ENCODE measurements at regions not wholly inside any gene's neighbourhood (a gene's known extent, or its start where the extent isn't known, plus 50 kb on each side); places are given as distances from the start of the nearest gene placed in this dataset.

GRCh38 chr7:114830952-114831351, 90.9 kb upstream of the MDFIC start:
- Histone ChIP-seq H3K4me1 (ENCODE audit: control extremely low read depth in 1 of 4, control insufficient read depth in 4 of 4, insufficient read depth in 4 of 4, low read length in 3 of 4) (no peaks in the 10 kb centered on the region), H3K4me3 (ENCODE audit: control insufficient read depth in 1 of 7, extremely low read depth in 1 of 7, insufficient read depth in 4 of 7, low read depth in 2 of 7, low read length in 6 of 7) (no peak overlapping the region), H3K27ac (ENCODE audit: insufficient read depth in 1 of 2, low read depth in 1 of 2, low read length in 2 of 2, poor library complexity in 1 of 2, severe bottlenecking in 2 of 2) (no peak overlapping the region), H3K9me3 (ENCODE audit: control extremely low read depth in 1 of 5, control insufficient read depth in 4 of 5, insufficient read depth in 2 of 5, low read depth in 1 of 5, low read length in 4 of 5) (peaks cover 0 to 5% (median 0%) of the 10 kb centered on the region in 5 experiments), H3K36me3 (ENCODE audit: control insufficient read depth in 4 of 4, insufficient read depth in 4 of 4, low read length in 3 of 4) (no peaks in the 10 kb centered on the region), H3K27me3 (replicated peaks in 2 of 5; ENCODE audit: control insufficient read depth in 4 of 5, insufficient read depth in 5 of 5, low read length in 4 of 5) (no peaks in the 10 kb centered on the region)
- no peak for DNase-seq
- WGBS (ENCODE audit: insufficient coverage): 100% methylated on average over 1 of the region's 4 CpGs
- ChIA-PET POLR2A (no interaction called here), CTCF (no interaction called here)

DNA sequence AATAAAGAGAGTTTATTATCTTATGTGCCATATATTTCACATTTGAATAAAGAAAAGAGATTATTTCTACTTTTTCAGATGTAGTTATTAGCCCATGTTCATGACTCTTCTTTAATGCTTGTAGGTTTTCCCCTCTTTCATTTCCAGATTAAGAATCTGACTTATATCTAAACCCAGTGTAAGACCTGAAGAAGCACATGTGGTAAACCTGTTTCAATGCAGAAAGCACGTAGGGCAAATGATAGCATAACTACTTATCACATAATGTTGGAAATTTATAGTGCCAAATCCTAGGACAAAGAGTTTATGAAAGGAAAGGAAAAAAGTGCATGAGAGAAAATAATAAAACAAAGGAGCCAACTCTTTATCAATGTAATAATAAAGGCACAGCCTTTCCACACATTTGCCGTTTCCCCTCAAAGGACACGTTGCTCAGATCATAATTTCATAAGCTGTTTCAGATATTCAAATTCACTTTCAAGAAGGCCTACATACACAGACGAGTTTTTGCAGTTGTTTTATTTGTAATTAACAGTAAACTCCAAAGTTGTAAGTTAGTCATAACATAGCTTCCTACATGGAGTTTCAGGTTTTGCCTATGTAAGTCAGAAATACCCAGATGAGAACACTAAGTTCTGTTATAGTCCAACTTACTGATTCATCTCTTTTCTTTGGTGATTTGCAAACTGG, 88.8 kb upstream of the MDFIC start:
- H3K27ac ChIP-seq (ENCODE audit: insufficient read depth in 1 of 2, low read depth in 1 of 2, low read length in 2 of 2, poor library complexity in 1 of 2, severe bottlenecking in 2 of 2): no peak overlapping the region
- ChIA-PET POLR2A (interaction anchor here (0.7 kb wide), 1 partner anchor 350 kb away, joined by 3 read pairs; no protein-coding TSS in a partner anchor), CTCF (no interaction called here)
- H3K9me3 ChIP-seq (ENCODE audit: control extremely low read depth in 1 of 5, control insufficient read depth in 4 of 5, insufficient read depth in 2 of 5, low read depth in 1 of 5, low read length in 4 of 5): peaks cover 0 to 2% (median 0%) of the 10 kb centered on the region in 5 experiments
- WGBS (ENCODE audit: insufficient coverage): no CpG with 5 or more reads among the region's 4 CpGs
- no peak for DNase-seq
- H3K36me3 ChIP-seq (ENCODE audit: control insufficient read depth in 4 of 4, insufficient read depth in 4 of 4, low read length in 3 of 4): no peaks in the 10 kb centered on the region
- no peaks in the 10 kb centered on the region for H3K4me1 ChIP-seq (ENCODE audit: control extremely low read depth in 1 of 4, control insufficient read depth in 4 of 4, insufficient read depth in 4 of 4, low read length in 3 of 4)
- H3K4me3 ChIP-seq (ENCODE audit: control insufficient read depth in 1 of 7, extremely low read depth in 1 of 7, insufficient read depth in 4 of 7, low read depth in 2 of 7, low read length in 6 of 7): no peak overlapping the region
- no peaks in the 10 kb centered on the region for H3K27me3 ChIP-seq (replicated peaks in 2 of 5; ENCODE audit: control insufficient read depth in 4 of 5, insufficient read depth in 5 of 5, low read length in 4 of 5)

GRCh38 chr7:114835303-114835702, 86.6 kb upstream of the MDFIC start:
- no CpG with 5 or more reads among the region's 1 CpG for WGBS (ENCODE audit: insufficient coverage)
- Histone ChIP-seq H3K36me3 (ENCODE audit: control insufficient read depth in 4 of 4, insufficient read depth in 4 of 4, low read length in 3 of 4) (no peaks in the 10 kb centered on the region), H3K9me3 (ENCODE audit: control extremely low read depth in 1 of 5, control insufficient read depth in 4 of 5, insufficient read depth in 2 of 5, low read depth in 1 of 5, low read length in 4 of 5) (no peaks in the 10 kb centered on the region), H3K27me3 (replicated peaks in 2 of 5; ENCODE audit: control insufficient read depth in 4 of 5, insufficient read depth in 5 of 5, low read length in 4 of 5) (no peaks in the 10 kb centered on the region), H3K27ac (ENCODE audit: insufficient read depth in 1 of 2, low read depth in 1 of 2, low read length in 2 of 2, poor library complexity in 1 of 2, severe bottlenecking in 2 of 2) (no peak overlapping the region), H3K4me3 (ENCODE audit: control insufficient read depth in 1 of 7, extremely low read depth in 1 of 7, insufficient read depth in 4 of 7, low read depth in 2 of 7, low read length in 6 of 7) (no peak overlapping the region), H3K4me1 (ENCODE audit: control extremely low read depth in 1 of 4, control insufficient read depth in 4 of 4, insufficient read depth in 4 of 4, low read length in 3 of 4) (no peaks in the 10 kb centered on the region)
- no peak for DNase-seq
- CTCF ChIA-PET: no interaction called here
- POLR2A ChIA-PET: no interaction called here

GRCh38 chr7:114835861-114836260, 86.0 kb upstream of the MDFIC start:
- Histone ChIP-seq H3K9me3 (ENCODE audit: control extremely low read depth in 1 of 5, control insufficient read depth in 4 of 5, insufficient read depth in 2 of 5, low read depth in 1 of 5, low read length in 4 of 5) (no peaks in the 10 kb centered on the region), H3K36me3 (ENCODE audit: control insufficient read depth in 4 of 4, insufficient read depth in 4 of 4, low read length in 3 of 4) (no peaks in the 10 kb centered on the region), H3K4me3 (ENCODE audit: control insufficient read depth in 1 of 7, extremely low read depth in 1 of 7, insufficient read depth in 4 of 7, low read depth in 2 of 7, low read length in 6 of 7) (no peak overlapping the region), H3K27ac (ENCODE audit: insufficient read depth in 1 of 2, low read depth in 1 of 2, low read length in 2 of 2, poor library complexity in 1 of 2, severe bottlenecking in 2 of 2) (no peak overlapping the region), H3K4me1 (ENCODE audit: control extremely low read depth in 1 of 4, control insufficient read depth in 4 of 4, insufficient read depth in 4 of 4, low read length in 3 of 4) (no peaks in the 10 kb centered on the region), H3K27me3 (replicated peaks in 2 of 5; ENCODE audit: control insufficient read depth in 4 of 5, insufficient read depth in 5 of 5, low read length in 4 of 5) (no peaks in the 10 kb centered on the region)
- ChIA-PET CTCF (no interaction called here), POLR2A (no interaction called here)
- no CpG with 5 or more reads among the region's 1 CpG for WGBS (ENCODE audit: insufficient coverage)
- no peak for DNase-seq

- Histone ChIP-seq H3K9me3 (ENCODE audit: control extremely low read depth in 1 of 5, control insufficient read depth in 4 of 5, insufficient read depth in 2 of 5, low read depth in 1 of 5, low read length in 4 of 5) (no peaks in the 10 kb centered on the region), H3K4me1 (ENCODE audit: control extremely low read depth in 1 of 4, control insufficient read depth in 4 of 4, insufficient read depth in 4 of 4, low read length in 3 of 4) (no peaks in the 10 kb centered on the region), H3K27ac (ENCODE audit: insufficient read depth in 1 of 2, low read depth in 1 of 2, low read length in 2 of 2, poor library complexity in 1 of 2, severe bottlenecking in 2 of 2) (no peak overlapping the region), H3K4me3 (ENCODE audit: control insufficient read depth in 1 of 7, extremely low read depth in 1 of 7, insufficient read depth in 4 of 7, low read depth in 2 of 7, low read length in 6 of 7) (no peak overlapping the region), H3K27me3 (replicated peaks in 2 of 5; ENCODE audit: control insufficient read depth in 4 of 5, insufficient read depth in 5 of 5, low read length in 4 of 5) (no peaks in the 10 kb centered on the region), H3K36me3 (ENCODE audit: control insufficient read depth in 4 of 4, insufficient read depth in 4 of 4, low read length in 3 of 4) (no peaks in the 10 kb centered on the region)
- no peak for DNase-seq
- POLR2A ChIA-PET: no interaction called here
- 95% methylated on average over 4 of the region's 5 CpGs for WGBS (ENCODE audit: insufficient coverage)
- CTCF ChIA-PET: no interaction called here
These were observed 79.3 kb upstream of the MDFIC start for GRCh38 chr7:114842551-114843065.

DNA sequence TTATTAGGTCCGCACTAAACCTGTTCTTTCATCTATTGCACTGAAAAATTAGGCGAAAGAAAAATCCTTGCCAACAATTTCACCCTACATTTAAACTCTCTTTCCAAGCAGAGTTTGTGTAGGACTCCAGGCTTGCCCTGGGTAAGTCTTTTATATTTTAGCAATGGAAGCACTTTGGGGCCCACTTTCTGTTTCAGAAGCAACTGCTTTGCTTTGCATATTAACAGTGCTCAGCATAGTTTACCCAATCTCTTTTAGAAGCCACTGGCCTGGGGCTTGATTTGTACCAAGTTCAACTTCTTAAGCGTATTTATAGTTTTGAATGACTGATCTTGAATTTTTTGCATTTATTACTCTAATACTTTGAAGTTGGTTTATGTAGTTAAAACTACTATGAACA, 78.8 kb upstream of the MDFIC start:
- H3K4me1 ChIP-seq (ENCODE audit: control extremely low read depth in 1 of 4, control insufficient read depth in 4 of 4, insufficient read depth in 4 of 4, low read length in 3 of 4): no peaks in the 10 kb centered on the region
- DNase-seq: no peak
- H3K27ac ChIP-seq (ENCODE audit: insufficient read depth in 1 of 2, low read depth in 1 of 2, low read length in 2 of 2, poor library complexity in 1 of 2, severe bottlenecking in 2 of 2): no peak overlapping the region
- CTCF ChIA-PET: no interaction called here
- POLR2A ChIA-PET: no interaction called here
- no peaks in the 10 kb centered on the region for H3K9me3 ChIP-seq (ENCODE audit: control extremely low read depth in 1 of 5, control insufficient read depth in 4 of 5, insufficient read depth in 2 of 5, low read depth in 1 of 5, low read length in 4 of 5)
- no peaks in the 10 kb centered on the region for H3K36me3 ChIP-seq (ENCODE audit: control insufficient read depth in 4 of 4, insufficient read depth in 4 of 4, low read length in 3 of 4)
- H3K4me3 ChIP-seq (ENCODE audit: control insufficient read depth in 1 of 7, extremely low read depth in 1 of 7, insufficient read depth in 4 of 7, low read depth in 2 of 7, low read length in 6 of 7): no peak overlapping the region
- H3K27me3 ChIP-seq (replicated peaks in 2 of 5; ENCODE audit: control insufficient read depth in 4 of 5, insufficient read depth in 5 of 5, low read length in 4 of 5): no peaks in the 10 kb centered on the region
- 100% methylated on average over 2 of the region's 3 CpGs for WGBS (ENCODE audit: insufficient coverage)

DNA sequence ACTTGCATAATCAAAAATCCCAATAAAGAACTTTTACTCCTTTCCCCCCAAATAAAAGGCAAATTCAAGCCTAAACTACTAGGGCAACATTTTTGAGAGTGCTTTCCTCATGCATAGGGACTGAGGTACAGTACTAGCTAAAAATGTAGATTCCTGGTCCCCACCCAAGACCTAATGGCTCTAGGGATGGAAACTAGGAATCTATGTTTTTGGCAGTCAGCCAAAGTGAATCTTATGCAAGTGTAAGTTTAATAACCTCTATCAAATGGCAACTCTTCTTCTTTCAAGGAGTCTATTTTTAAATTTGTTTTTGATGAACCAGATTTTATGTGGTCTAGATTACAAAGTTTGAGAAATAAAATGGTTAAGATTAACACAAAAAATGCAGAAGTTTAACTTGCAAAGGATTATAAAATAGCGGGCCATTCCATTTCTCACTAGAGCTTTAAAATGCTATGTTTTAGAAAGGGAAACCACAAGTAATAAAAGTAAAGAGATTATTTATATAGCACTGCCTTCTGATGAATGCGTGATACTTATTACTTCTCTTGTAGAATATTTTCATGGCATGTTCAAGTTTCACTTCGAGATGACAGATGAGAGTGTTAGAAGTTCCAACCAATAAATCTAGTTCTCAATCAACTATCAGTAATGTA, 70.4 kb upstream of the MDFIC start:
- Histone ChIP-seq H3K4me3 (ENCODE audit: control insufficient read depth in 1 of 7, extremely low read depth in 1 of 7, insufficient read depth in 4 of 7, low read depth in 2 of 7, low read length in 6 of 7) (no peak overlapping the region), H3K4me1 (ENCODE audit: control extremely low read depth in 1 of 4, control insufficient read depth in 4 of 4, insufficient read depth in 4 of 4, low read length in 3 of 4) (no peaks in the 10 kb centered on the region), H3K9me3 (ENCODE audit: control extremely low read depth in 1 of 5, control insufficient read depth in 4 of 5, insufficient read depth in 2 of 5, low read depth in 1 of 5, low read length in 4 of 5) (no peaks in the 10 kb centered on the region), H3K27me3 (replicated peaks in 2 of 5; ENCODE audit: control insufficient read depth in 4 of 5, insufficient read depth in 5 of 5, low read length in 4 of 5) (no peaks in the 10 kb centered on the region), H3K27ac (ENCODE audit: insufficient read depth in 1 of 2, low read depth in 1 of 2, low read length in 2 of 2, poor library complexity in 1 of 2, severe bottlenecking in 2 of 2) (no peak overlapping the region), H3K36me3 (ENCODE audit: control insufficient read depth in 4 of 4, insufficient read depth in 4 of 4, low read length in 3 of 4) (no peaks in the 10 kb centered on the region)
- peak in 1 of 3 donors; percentile 7 for DNase-seq
- POLR2A ChIA-PET: no interaction called here
- no CpG with 5 or more reads among the region's 3 CpGs for WGBS (ENCODE audit: insufficient coverage)
- CTCF ChIA-PET: no interaction called here
